IMR-90 (cell line): ENCODE measurements at regions not wholly inside any gene's neighbourhood (a gene's known extent, or its start where the extent isn't known, plus 50 kb on each side); places are given as distances from the start of the nearest gene placed in this dataset.

ENCODE experiments used
- ATAC-seq: fragments of 200-7000 bp; cut with Tn5 transposase; 2 replicates; pipeline ENCODE4 v1.9.1; 2020; ENCODE audit warnings: low read depth, mild to moderate bottlenecking, moderate library complexity
- BruUV-seq: library from RNA; stranded (reverse); fragments of 400-500 nt; replicated peaks from 2 replicates; lab custom pipeline; 2021; lab: Mats Ljungman, UMichigan
- CTCF ChIA-PET: fragments of 300-600 bp; formaldehyde crosslinking; extraction: SDS; loops from one replicate; lab custom pipeline; 2021; ENCODE audit warnings: antibody characterized with exemption; lab: Yijun Ruan, JAX
- POLR2A ChIA-PET: fragments of 300-600 bp; sonication (Branson Sonifier 250); formaldehyde crosslinking; loops from one replicate; lab custom pipeline; 2022; ENCODE audit warnings: antibody characterized with exemption; ENCODE audit not compliant: unreplicated experiment; lab: Charles Lee
- DNase-seq: peaks from one replicate; pipeline ENCODE4 v3.0.0; 2013
- H2AFZ ChIP-seq: replicated peaks from 2 replicates; pipeline ENCODE3; 2013; ENCODE audit warnings: low read length, mild to moderate bottlenecking; ENCODE audit not compliant: poor library complexity
- H2AK5ac ChIP-seq: 2 replicates; pipeline ENCODE4 v1.6.1; 2013; ENCODE audit warnings: low read depth, low read length, inconsistent platforms
- H2AK9ac ChIP-seq: replicated peaks from 2 replicates; pipeline ENCODE3; 2013; ENCODE audit warnings: mild to moderate bottlenecking, low read depth, low read length, moderate library complexity; ENCODE audit not compliant: poor library complexity
- H2BK120ac ChIP-seq: 2 replicates; pipeline ENCODE4 v1.6.1; 2013; ENCODE audit warnings: low read depth, low read length, inconsistent platforms
- H2BK15ac ChIP-seq: 3 replicates; pipeline ENCODE4 v1.6.1; 2013; ENCODE audit warnings: low read depth, low read length, inconsistent platforms
- H2BK20ac ChIP-seq: 2 replicates; pipeline ENCODE4 v1.6.1; 2013; ENCODE audit warnings: low read depth, mild to moderate bottlenecking, inconsistent platforms, low read length, moderate library complexity
- H2BK5ac ChIP-seq: 2 replicates; pipeline ENCODE4 v1.6.1; 2013; ENCODE audit warnings: mild to moderate bottlenecking, low read depth, low read length, inconsistent platforms; ENCODE audit not compliant: poor library complexity, severe bottlenecking
- H3K14ac ChIP-seq: replicated peaks from 2 replicates; pipeline ENCODE4 v1.6.1; 2013; ENCODE audit warnings: low read depth, low read length, inconsistent platforms
- H3K18ac ChIP-seq: 2 replicates; pipeline ENCODE4 v1.6.1; 2013; ENCODE audit warnings: low read depth, low read length, control low read depth
- H3K23ac ChIP-seq: 2 replicates; pipeline ENCODE4 v1.6.1; 2013; ENCODE audit warnings: low read depth, low read length, inconsistent platforms
- H3K27ac ChIP-seq: 2 replicates; pipeline ENCODE4 v1.5.1; 2013; ENCODE audit warnings: mild to moderate bottlenecking, control low read depth, low read length; ENCODE audit not compliant: insufficient read depth
- H3K27me3 ChIP-seq: 2 replicates; pipeline ENCODE4 v1.6.1; 2013; ENCODE audit warnings: low read length; ENCODE audit not compliant: control insufficient read depth, insufficient read depth
- H3K36me3 ChIP-seq: 2 replicates; pipeline ENCODE4 v1.6.1; 2013; ENCODE audit warnings: low read length, mixed read lengths; ENCODE audit not compliant: control insufficient read depth, insufficient read depth
- H3K4ac ChIP-seq: 2 replicates; pipeline ENCODE4 v1.6.1; 2013; ENCODE audit warnings: low read depth, low read length, inconsistent platforms
- H3K4me1 ChIP-seq: 2 replicates; pipeline ENCODE4 v1.6.1; 2013; ENCODE audit warnings: low read length, mixed read lengths; ENCODE audit not compliant: control insufficient read depth, insufficient read depth
- H3K4me2 ChIP-seq: 2 replicates; pipeline ENCODE4 v1.6.1; 2013; ENCODE audit warnings: low read depth, mild to moderate bottlenecking, control low read depth, low read length, moderate library complexity
- H3K4me3 ChIP-seq: 2 replicates; pipeline ENCODE4 v1.5.1; 2013; ENCODE audit warnings: low read depth, mild to moderate bottlenecking, control low read depth, low read length, moderate library complexity; ENCODE audit not compliant: insufficient read depth
- H3K56ac ChIP-seq: 2 replicates; pipeline ENCODE4 v1.6.1; 2013; ENCODE audit warnings: low read length, inconsistent platforms; ENCODE audit not compliant: insufficient read depth; ENCODE audit errors: extremely low read depth
- H3K79me1 ChIP-seq, 2 experiments: 2 replicates each; pipeline ENCODE4 v1.6.1; 2013; ENCODE audit warnings: low read length in 2 of 2, inconsistent platforms in 1 of 2, low read depth in 1 of 2
- H3K9ac ChIP-seq: 2 replicates; pipeline ENCODE4 v1.6.1; 2013; ENCODE audit warnings: low read depth, low read length, control low read depth
- H3K9me1 ChIP-seq: 2 replicates; pipeline ENCODE4 v1.6.1; 2013; ENCODE audit warnings: low read length, inconsistent platforms; ENCODE audit not compliant: insufficient read depth
- H3K9me3 ChIP-seq: 2 replicates; pipeline ENCODE4 v1.6.1; 2013; ENCODE audit warnings: low read length; ENCODE audit not compliant: control insufficient read depth, insufficient read depth
- H4K20me1 ChIP-seq: 2 replicates; pipeline ENCODE4 v1.6.1; 2013; ENCODE audit warnings: low read length, inconsistent platforms; ENCODE audit not compliant: insufficient read depth
- H4K5ac ChIP-seq: 2 replicates; pipeline ENCODE4 v1.6.1; 2013; ENCODE audit warnings: mild to moderate bottlenecking, low read depth, low read length, control low read depth
- H4K8ac ChIP-seq, 2 experiments: 2 replicates each; pipeline ENCODE4 v1.6.1; 2013; ENCODE audit warnings: low read depth in 2 of 2, low read length in 2 of 2, control low read depth in 1 of 2, inconsistent platforms in 1 of 2
- H4K91ac ChIP-seq: 2 replicates; pipeline ENCODE4 v1.6.1; 2013; ENCODE audit warnings: low read depth, low read length, inconsistent platforms; ENCODE audit not compliant: insufficient read depth
- BHLHE40 ChIP-seq: fragments of 150-350 bp; IDR thresholded peaks from 2 replicates; pipeline ENCODE4 v1.6.1; 2016; ENCODE audit warnings: mild to moderate bottlenecking, low read depth, low read length
- CEBPB ChIP-seq: IDR thresholded peaks from 2 replicates; pipeline ENCODE4 v1.6.1; 2012; ENCODE audit warnings: low read depth, low read length, improper control_type of control experiment
- CHD1 ChIP-seq: IDR thresholded peaks from 2 replicates; pipeline ENCODE4 v1.6.1; 2012; ENCODE audit warnings: low read depth, low read length, improper control_type of control experiment
- CTCF ChIP-seq: conservative IDR thresholded peaks from 2 replicates; pipeline ENCODE4 v1.5.1; 2012; ENCODE audit warnings: mild to moderate bottlenecking, low read depth, low read length, improper control_type of control experiment
- FOS ChIP-seq: fragments of 150-350 bp; IDR thresholded peaks from 2 replicates; pipeline ENCODE4 v1.6.1; 2016; ENCODE audit warnings: low read depth, low read length
- MAFK ChIP-seq: IDR thresholded peaks from 2 replicates; pipeline ENCODE4 v1.6.1; 2012; ENCODE audit warnings: low read depth, low read length, improper control_type of control experiment
- MAZ ChIP-seq: IDR thresholded peaks from 2 replicates; pipeline ENCODE4 v1.6.1; 2012; ENCODE audit warnings: low read depth, mild to moderate bottlenecking, low read length, improper control_type of control experiment, moderate library complexity, borderline replicate concordance
- MXI1 ChIP-seq: IDR thresholded peaks from 2 replicates; pipeline ENCODE4 v1.6.1; 2012; ENCODE audit warnings: low read depth, mild to moderate bottlenecking, low read length, moderate library complexity, borderline replicate concordance
- NFE2L2 ChIP-seq: fragments of 150-350 bp; IDR thresholded peaks from 2 replicates; pipeline ENCODE4 v1.6.1; 2016; ENCODE audit warnings: low read depth, mild to moderate bottlenecking, low read length
- POLR2A ChIP-seq: IDR thresholded peaks from 2 replicates; pipeline ENCODE4 v1.6.1; 2012; ENCODE audit warnings: mild to moderate bottlenecking, low read depth, low read length
- RAD21 ChIP-seq: IDR thresholded peaks from 2 replicates; pipeline ENCODE4 v1.6.1; 2012; ENCODE audit warnings: low read length, improper control_type of control experiment
- RCOR1 ChIP-seq: IDR thresholded peaks from 2 replicates; pipeline ENCODE4 v1.6.1; 2012; ENCODE audit warnings: mild to moderate bottlenecking, low read length, improper control_type of control experiment; ENCODE audit not compliant: insufficient replicate concordance
- RFX5 ChIP-seq: IDR thresholded peaks from 2 replicates; pipeline ENCODE4 v1.8.0; 2012; ENCODE audit warnings: low read depth, mild to moderate bottlenecking, low read length, moderate library complexity
- SMC3 ChIP-seq: fragments of 150-350 bp; IDR thresholded peaks from 2 replicates; pipeline ENCODE4 v1.6.1; 2016; ENCODE audit warnings: low read depth, mild to moderate bottlenecking, antibody characterized with exemption, low read length, moderate library complexity
- WGBS, 2 experiments: methylation state at CpG; one replicate each; pipeline versions ENCODE4 v1.1.5 to v1.1.7; 2013; ENCODE audit warnings: missing lambda C conversion rate in 2 of 2; ENCODE audit not compliant: insufficient read length in 1 of 2; ENCODE audit errors: extremely low coverage in 2 of 2; 5-methylcytosine and 5-hydroxymethylcytosine counted together
- dilution Hi-C: fragments of 300-500 bp; cut with HindIII; formaldehyde crosslinking; loops from one replicate; pipeline ENCODE4 v1.14.3; 2018; ENCODE audit warnings: low sequenced_read_pairs; ENCODE audit not compliant: unreplicated experiment
- in situ Hi-C: fragments of 300-500 bp; cut with MboI; formaldehyde crosslinking; loops from 3 replicates; pipeline ENCODE4 v1.14.3; 2019; ENCODE audit warnings: low sequenced_read_pairs, inconsistent platforms, mixed read lengths
- intact Hi-C: fragments of 100-400 bp; cut with micrococcal nuclease; formaldehyde crosslinking; loops from 2 replicates; pipeline ENCODE4 v1.10.0; 2022
- TF ChIP-seq, protein P1 (sequence below): fragments of 150-350 bp; IDR thresholded peaks from 2 replicates; pipeline ENCODE4 v1.6.1; 2017; ENCODE audit warnings: mild to moderate bottlenecking, antibody characterized with exemption, low read length, low read depth
- TF ChIP-seq, protein P2 (sequence below): fragments of 150-350 bp; IDR thresholded peaks from 2 replicates; pipeline ENCODE4 v1.6.1; 2016; ENCODE audit warnings: low read depth, mild to moderate bottlenecking, low read length, moderate library complexity, borderline replicate concordance

GRCh38 chr10:53223851-53224250 is 451.3 kb upstream of the MBL2 start:
- H2BK5ac ChIP-seq, result no peak overlapping the region
- H3K9ac ChIP-seq, result no peak overlapping the region
- H3K9me3 ChIP-seq, result no peaks in the 10 kb centered on the region
- no peak overlapping the region for H4K91ac ChIP-seq
- CTCF ChIA-PET, result no interaction called here
- H3K4ac ChIP-seq, result no peak overlapping the region
- no peak overlapping the region for H3K18ac ChIP-seq
- H2BK15ac ChIP-seq, result no peak overlapping the region
- dilution Hi-C loops (no loop called here), intact Hi-C loops (no loop called here), in situ Hi-C loops (no loop called here)
- POLR2A ChIA-PET, result no interaction called here
- ATAC-seq, result no peak
- H3K4me1 ChIP-seq, result no peaks in the 10 kb centered on the region
- H3K79me1 ChIP-seq, result no peaks in the 10 kb centered on the region
- H3K27me3 ChIP-seq, result no peaks in the 10 kb centered on the region
- H3K14ac ChIP-seq, result no peak overlapping the region
- no peaks in the 10 kb centered on the region for H3K9me1 ChIP-seq
- no peak overlapping the region for H3K4me3 ChIP-seq
- no peak overlapping the region for H2BK120ac ChIP-seq
- DNase-seq, result no peak
- no peak overlapping the region for H2AFZ ChIP-seq
- BruUV-seq, result no TSS peak
- no peaks in the 10 kb centered on the region for H3K36me3 ChIP-seq
- no peaks in the 10 kb centered on the region for H4K20me1 ChIP-seq
- H2AK5ac ChIP-seq, result no peak overlapping the region
- no peak overlapping the region for H4K8ac ChIP-seq
- H2AK9ac ChIP-seq, result no peak overlapping the region
- H3K4me2 ChIP-seq, result no peak overlapping the region
- TF ChIP-seq RFX5 (no peak), CTCF (no peak), MAZ (no peak), MXI1 (no peak), BHLHE40 (no peak), POLR2A (no peak), RCOR1 (no peak), RAD21 (no peak), SMC3 (no peak), CHD1 (no peak), NFE2L2 (no peak), MAFK (no peak), FOS (no peak), CEBPB (no peak)
- TF ChIP-seq, protein P1, sequence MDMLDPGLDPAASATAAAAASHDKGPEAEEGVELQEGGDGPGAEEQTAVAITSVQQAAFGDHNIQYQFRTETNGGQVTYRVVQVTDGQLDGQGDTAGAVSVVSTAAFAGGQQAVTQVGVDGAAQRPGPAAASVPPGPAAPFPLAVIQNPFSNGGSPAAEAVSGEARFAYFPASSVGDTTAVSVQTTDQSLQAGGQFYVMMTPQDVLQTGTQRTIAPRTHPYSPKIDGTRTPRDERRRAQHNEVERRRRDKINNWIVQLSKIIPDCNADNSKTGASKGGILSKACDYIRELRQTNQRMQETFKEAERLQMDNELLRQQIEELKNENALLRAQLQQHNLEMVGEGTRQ, result no peak
- TF ChIP-seq, protein P2, sequence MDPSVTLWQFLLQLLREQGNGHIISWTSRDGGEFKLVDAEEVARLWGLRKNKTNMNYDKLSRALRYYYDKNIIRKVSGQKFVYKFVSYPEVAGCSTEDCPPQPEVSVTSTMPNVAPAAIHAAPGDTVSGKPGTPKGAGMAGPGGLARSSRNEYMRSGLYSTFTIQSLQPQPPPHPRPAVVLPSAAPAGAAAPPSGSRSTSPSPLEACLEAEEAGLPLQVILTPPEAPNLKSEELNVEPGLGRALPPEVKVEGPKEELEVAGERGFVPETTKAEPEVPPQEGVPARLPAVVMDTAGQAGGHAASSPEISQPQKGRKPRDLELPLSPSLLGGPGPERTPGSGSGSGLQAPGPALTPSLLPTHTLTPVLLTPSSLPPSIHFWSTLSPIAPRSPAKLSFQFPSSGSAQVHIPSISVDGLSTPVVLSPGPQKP, result no peak
- H3K56ac ChIP-seq, result no peak overlapping the region
- no peak overlapping the region for H2BK20ac ChIP-seq
- H3K27ac ChIP-seq, result no peak overlapping the region
- H3K23ac ChIP-seq, result no peak overlapping the region
- H4K5ac ChIP-seq, result no peak overlapping the region
- no CpG with 5 or more reads among the region's 2 CpGs for WGBS, 2 experiments
